ENCODE measurements at regions not wholly inside any gene's neighbourhood (a gene's known extent, or its start where the extent isn't known, plus 50 kb on each side); places are given as distances from the start of the nearest gene placed in this dataset.

- no peaks in the 10 kb centered on the region for H3K36me3 ChIP-seq
- H3K9me3 ChIP-seq: no peaks in the 10 kb centered on the region
- H3K4me1 ChIP-seq: no peaks in the 10 kb centered on the region
- no peak overlapping the region for H3K4me3 ChIP-seq
- no peaks in the 10 kb centered on the region for H3K27me3 ChIP-seq
- DNase-seq: no peak
- TF ChIP-seq, protein P1, sequence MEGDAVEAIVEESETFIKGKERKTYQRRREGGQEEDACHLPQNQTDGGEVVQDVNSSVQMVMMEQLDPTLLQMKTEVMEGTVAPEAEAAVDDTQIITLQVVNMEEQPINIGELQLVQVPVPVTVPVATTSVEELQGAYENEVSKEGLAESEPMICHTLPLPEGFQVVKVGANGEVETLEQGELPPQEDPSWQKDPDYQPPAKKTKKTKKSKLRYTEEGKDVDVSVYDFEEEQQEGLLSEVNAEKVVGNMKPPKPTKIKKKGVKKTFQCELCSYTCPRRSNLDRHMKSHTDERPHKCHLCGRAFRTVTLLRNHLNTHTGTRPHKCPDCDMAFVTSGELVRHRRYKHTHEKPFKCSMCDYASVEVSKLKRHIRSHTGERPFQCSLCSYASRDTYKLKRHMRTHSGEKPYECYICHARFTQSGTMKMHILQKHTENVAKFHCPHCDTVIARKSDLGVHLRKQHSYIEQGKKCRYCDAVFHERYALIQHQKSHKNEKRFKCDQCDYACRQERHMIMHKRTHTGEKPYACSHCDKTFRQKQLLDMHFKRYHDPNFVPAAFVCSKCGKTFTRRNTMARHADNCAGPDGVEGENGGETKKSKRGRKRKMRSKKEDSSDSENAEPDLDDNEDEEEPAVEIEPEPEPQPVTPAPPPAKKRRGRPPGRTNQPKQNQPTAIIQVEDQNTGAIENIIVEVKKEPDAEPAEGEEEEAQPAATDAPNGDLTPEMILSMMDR (IDR thresholded peaks at IDR 0.05): no peak
- no peak for TF ChIP-seq POLR2A (IDR thresholded peaks at IDR 0.05)
- H3K27ac ChIP-seq: no peak overlapping the region
Measured at GRCh38 chr4:123945301-123945700, 548.7 kb downstream of the SPRY1 start.

DNA sequence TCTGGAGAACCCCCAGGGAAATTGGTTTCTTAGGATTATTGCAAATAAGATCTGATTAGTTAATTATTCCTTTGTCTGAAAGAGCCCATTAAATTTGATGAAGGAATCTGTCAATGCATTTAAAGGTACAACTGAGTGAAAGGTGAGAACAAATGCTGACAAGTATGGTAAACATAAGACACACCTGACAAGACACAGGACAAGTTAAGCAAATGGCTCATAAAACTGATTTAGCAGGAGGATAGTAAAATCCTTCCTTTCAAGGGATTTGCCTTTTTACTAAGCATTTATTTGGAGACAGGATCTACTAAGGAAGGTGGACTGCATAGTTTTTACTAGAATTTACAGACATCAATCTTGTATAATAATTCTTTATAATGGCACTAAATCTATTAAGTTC is 553.9 kb downstream of the SPRY1 start:
- Histone ChIP-seq H3K27ac (no peak overlapping the region), H3K4me3 (no peak overlapping the region), H3K36me3 (no peaks in the 10 kb centered on the region), H3K27me3 (no peaks in the 10 kb centered on the region), H3K9me3 (no peaks in the 10 kb centered on the region), H3K4me1 (no peaks in the 10 kb centered on the region)
- TF ChIP-seq, protein P1 (IDR thresholded peaks at IDR 0.05): no peak
- TF ChIP-seq POLR2A (IDR thresholded peaks at IDR 0.05): no peak
- no peak for DNase-seq

DNA sequence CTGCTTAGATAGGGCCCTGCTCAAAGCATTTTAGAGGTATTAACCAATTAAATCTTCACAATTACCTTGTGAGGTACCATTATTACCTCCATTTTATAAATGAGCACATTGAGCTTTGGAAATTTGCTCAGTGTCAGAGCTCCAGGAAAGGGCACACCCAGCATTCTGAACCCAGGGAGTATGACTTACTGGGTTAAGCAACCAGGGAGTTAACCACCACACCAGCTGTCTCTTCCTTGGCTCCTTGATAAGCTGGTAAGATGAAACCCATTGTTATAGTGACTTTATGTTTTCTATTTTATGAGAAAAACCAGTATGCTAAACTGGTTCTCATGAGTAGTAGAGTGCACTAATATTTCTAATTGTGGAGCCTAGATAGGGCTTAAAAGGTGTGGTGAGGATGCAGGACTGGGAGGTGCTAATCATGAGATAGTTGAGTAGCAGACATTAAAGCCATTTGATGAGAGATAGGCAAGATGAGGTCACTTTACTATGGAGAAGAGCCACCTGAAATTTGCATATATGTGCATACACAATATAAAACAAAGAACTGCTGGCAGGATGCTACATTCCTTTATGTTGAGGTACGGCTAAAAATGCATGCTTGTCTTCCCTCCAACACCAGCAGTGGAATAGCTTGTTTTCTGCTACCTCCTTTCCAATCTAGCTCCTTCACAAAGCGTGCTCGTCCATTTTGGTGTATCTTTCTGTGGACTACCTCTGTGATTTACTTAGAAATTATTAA is 556.1 kb downstream of the SPRY1 start:
- H3K36me3 ChIP-seq: no peaks in the 10 kb centered on the region
- H3K9me3 ChIP-seq: no peaks in the 10 kb centered on the region
- TF ChIP-seq, protein P1 (IDR thresholded peaks at IDR 0.05): no peak
- TF ChIP-seq POLR2A (IDR thresholded peaks at IDR 0.05): no peak
- no peak overlapping the region for H3K27ac ChIP-seq
- no peak for DNase-seq
- H3K4me3 ChIP-seq: no peak overlapping the region
- H3K4me1 ChIP-seq: no peaks in the 10 kb centered on the region
- no peaks in the 10 kb centered on the region for H3K27me3 ChIP-seq

GRCh38 chr4:123953566-123953965 is 557.0 kb downstream of the SPRY1 start:
- Histone ChIP-seq H3K4me1 (no peaks in the 10 kb centered on the region), H3K4me3 (no peak overlapping the region), H3K27me3 (no peaks in the 10 kb centered on the region), H3K36me3 (no peaks in the 10 kb centered on the region), H3K9me3 (no peaks in the 10 kb centered on the region), H3K27ac (no peak overlapping the region)
- no peak for TF ChIP-seq POLR2A (IDR thresholded peaks at IDR 0.05)
- TF ChIP-seq, protein P1 (IDR thresholded peaks at IDR 0.05): no peak
- no peak for DNase-seq

DNA sequence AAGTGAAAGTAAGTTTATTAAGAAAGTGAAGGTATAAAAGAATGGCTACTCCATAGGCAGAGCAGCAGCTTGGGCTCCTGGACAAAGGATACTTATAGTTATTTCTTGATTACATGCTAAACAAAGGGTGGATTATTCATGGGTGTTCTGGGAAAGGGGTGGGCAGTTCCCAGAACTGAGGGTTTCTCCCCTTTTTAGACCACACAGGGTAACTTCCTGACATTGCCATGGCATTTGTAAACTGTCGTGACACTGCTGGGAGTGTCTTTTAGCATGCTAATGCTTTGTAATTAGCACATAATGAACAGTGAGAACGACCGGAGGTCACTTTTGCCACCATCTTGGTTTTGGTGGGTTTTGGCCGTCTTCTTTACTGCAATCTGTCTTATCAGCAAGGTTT is 557.6 kb downstream of the SPRY1 start:
- TF ChIP-seq, protein P1 (IDR thresholded peaks at IDR 0.05): no peak
- TF ChIP-seq POLR2A (IDR thresholded peaks at IDR 0.05): no peak

More for the DNA sequence above, 557.6 kb downstream of the SPRY1 start:
- Histone ChIP-seq H3K4me1 (no peaks in the 10 kb centered on the region), H3K36me3 (no peaks in the 10 kb centered on the region), H3K4me3 (no peak overlapping the region), H3K27me3 (no peaks in the 10 kb centered on the region), H3K27ac (no peak overlapping the region), H3K9me3 (no peaks in the 10 kb centered on the region)
- DNase-seq: no peak
